HuH-7.5 (cell line): ENCODE measurements at regions not wholly inside any gene's neighbourhood (a gene's known extent, or its start where the extent isn't known, plus 50 kb on each side); places are given as distances from the start of the nearest gene placed in this dataset.

Experiments
- DNase-seq: peaks from one replicate; pipeline ENCODE4 v3.0.0; 2011; ENCODE audit warnings: low spot score

- no peak for DNase-seq
Measured at GRCh38 chr6:14974792-14975470, 270.9 kb upstream of the JARID2 start.

GRCh38 chr6:14975471-14975817 is 270.4 kb upstream of the JARID2 start:
- no peak for DNase-seq

- no peak for DNase-seq
Measured at GRCh38 chr6:14977747-14978382, 268.0 kb upstream of the JARID2 start.

- DNase-seq, result no peak
Measured at GRCh38 chr6:14981960-14982359, 263.9 kb upstream of the JARID2 start.

- DNase-seq, result no peak
Measured at GRCh38 chr6:14983599-14984518, 262.0 kb upstream of the JARID2 start.

GRCh38 chr6:14984519-14984853 is 261.4 kb upstream of the JARID2 start:
- DNase-seq, result no peak

GRCh38 chr6:14985366-14985765 is 260.5 kb upstream of the JARID2 start:
- DNase-seq, result no peak

- no peak for DNase-seq
Measured at GRCh38 chr6:14986370-14986769, 259.5 kb upstream of the JARID2 start.

- no peak for DNase-seq
Measured at GRCh38 chr6:14987490-14987889, 258.4 kb upstream of the JARID2 start.

- no peak for DNase-seq
Measured at GRCh38 chr6:14992382-14992781, 253.5 kb upstream of the JARID2 start.

- DNase-seq, result no peak
Measured at GRCh38 chr6:14995208-14995607, 250.7 kb upstream of the JARID2 start.

- no peak for DNase-seq
Measured at GRCh38 chr6:14995966-14996602, 249.8 kb upstream of the JARID2 start.

- DNase-seq, result no peak
Measured at GRCh38 chr6:14996892-14997291, 249.0 kb upstream of the JARID2 start.

GRCh38 chr6:14997507-14997906 is 248.4 kb upstream of the JARID2 start:
- no peak for DNase-seq

GRCh38 chr6:14999106-14999505 is 246.8 kb upstream of the JARID2 start:
- DNase-seq, result no peak

- no peak for DNase-seq
Measured at GRCh38 chr6:15001326-15001910, 244.5 kb upstream of the JARID2 start.

GRCh38 chr6:15008269-15008668 is 237.6 kb upstream of the JARID2 start:
- no peak for DNase-seq

GRCh38 chr6:15014958-15015357 is 230.9 kb upstream of the JARID2 start:
- no peak for DNase-seq

- DNase-seq, result no peak
Measured at GRCh38 chr6:15016813-15017212, 229.1 kb upstream of the JARID2 start.

- no peak for DNase-seq
Measured at GRCh38 chr6:15017261-15017660, 228.6 kb upstream of the JARID2 start.

GRCh38 chr6:15017803-15018202 is 228.1 kb upstream of the JARID2 start:
- DNase-seq, result no peak

GRCh38 chr6:15020119-15020770 is 225.6 kb upstream of the JARID2 start:
- no peak for DNase-seq
